Esophagus muscularis mucosa (tissue), 3 donors: ENCODE measurements at regions not wholly inside any gene's neighbourhood (a gene's known extent, or its start where the extent isn't known, plus 50 kb on each side); places are given as distances from the start of the nearest gene placed in this dataset.

ENCODE experiments used
- POLR2AphosphoS5 ChIP-seq, 2 donors: sonication (generic); formaldehyde crosslinking; IDR thresholded peaks; one replicate each; pipeline ENCODE4 v1.6.1; 2017; ENCODE audit warnings: antibody characterized with exemption in 2 of 2
- TF ChIP-seq, protein P1 (sequence below), 3 experiments: fragments of 200-600 bp in 2 of 3; fragments of 450-650 bp in 1 of 3; sonication (generic) in 2 of 3; IDR thresholded peaks; one replicate each; pipeline ENCODE4 v1.5.1; 2017 to 2019; ENCODE audit warnings: antibody characterized with exemption in 3 of 3, mild to moderate bottlenecking in 2 of 3, moderate library complexity in 1 of 3

DNA sequence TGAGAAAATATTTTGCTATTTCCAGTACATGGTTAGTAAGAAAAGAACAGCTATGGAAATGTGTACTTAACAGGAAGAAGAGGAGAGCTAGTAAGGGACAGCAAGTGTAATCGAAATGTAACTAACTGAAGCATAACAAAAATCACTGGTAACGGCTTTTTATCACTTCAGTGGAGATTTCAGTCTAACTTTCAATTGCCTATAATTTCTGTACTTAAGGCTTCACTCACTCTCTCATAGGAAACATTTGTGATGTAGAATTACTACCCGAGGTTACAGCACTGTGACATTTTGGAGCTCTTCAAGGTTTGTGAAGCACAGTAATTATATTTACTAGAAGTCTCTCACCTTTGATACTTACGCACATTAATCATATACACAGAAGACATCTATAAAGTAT is 1119.1 kb downstream of the AMY1C start:
- TF ChIP-seq, protein P1, sequence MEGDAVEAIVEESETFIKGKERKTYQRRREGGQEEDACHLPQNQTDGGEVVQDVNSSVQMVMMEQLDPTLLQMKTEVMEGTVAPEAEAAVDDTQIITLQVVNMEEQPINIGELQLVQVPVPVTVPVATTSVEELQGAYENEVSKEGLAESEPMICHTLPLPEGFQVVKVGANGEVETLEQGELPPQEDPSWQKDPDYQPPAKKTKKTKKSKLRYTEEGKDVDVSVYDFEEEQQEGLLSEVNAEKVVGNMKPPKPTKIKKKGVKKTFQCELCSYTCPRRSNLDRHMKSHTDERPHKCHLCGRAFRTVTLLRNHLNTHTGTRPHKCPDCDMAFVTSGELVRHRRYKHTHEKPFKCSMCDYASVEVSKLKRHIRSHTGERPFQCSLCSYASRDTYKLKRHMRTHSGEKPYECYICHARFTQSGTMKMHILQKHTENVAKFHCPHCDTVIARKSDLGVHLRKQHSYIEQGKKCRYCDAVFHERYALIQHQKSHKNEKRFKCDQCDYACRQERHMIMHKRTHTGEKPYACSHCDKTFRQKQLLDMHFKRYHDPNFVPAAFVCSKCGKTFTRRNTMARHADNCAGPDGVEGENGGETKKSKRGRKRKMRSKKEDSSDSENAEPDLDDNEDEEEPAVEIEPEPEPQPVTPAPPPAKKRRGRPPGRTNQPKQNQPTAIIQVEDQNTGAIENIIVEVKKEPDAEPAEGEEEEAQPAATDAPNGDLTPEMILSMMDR (IDR thresholded peaks at IDR 0.05), result no peak
- no peak for TF ChIP-seq POLR2AphosphoS5 (IDR thresholded peaks at IDR 0.05)
